WTC11 (cell line): ENCODE measurements at regions not wholly inside any gene's neighbourhood (a gene's known extent, or its start where the extent isn't known, plus 50 kb on each side); places are given as distances from the start of the nearest gene placed in this dataset.

Source experiments
- ATAC-seq: fragments of 200-7000 bp; cut with Tn5 transposase; 2 replicates; pipeline ENCODE4 v1.10.0; 2021; ENCODE audit warnings: mild to moderate bottlenecking, moderate library complexity
- CTCF ChIA-PET: fragments of 300-600 bp; sonication (Branson Sonifier 250); formaldehyde crosslinking; loops from one replicate; lab custom pipeline; 2021; ENCODE audit warnings: antibody characterized with exemption; lab: Charles Lee
- POLR2A ChIA-PET: fragments of 350-600 bp; sonication (Branson Sonifier 250); formaldehyde crosslinking; loops from one replicate; lab custom pipeline; 2021; ENCODE audit warnings: antibody characterized with exemption; lab: Charles Lee
- DNase-seq: peaks from one replicate; pipeline ENCODE4 v3.0.0; 2021; ENCODE audit warnings: low spot score
- H3K27ac Mint-ChIP-seq: 2 replicates; pipeline ENCODE4 v1.8.0; 2021; ENCODE audit warnings: mixed read lengths
- H3K27me3 Mint-ChIP-seq: 2 replicates; pipeline ENCODE4 v1.8.0; 2021; ENCODE audit warnings: low read depth, mild to moderate bottlenecking, moderate library complexity, mixed read lengths
- H3K36me3 Mint-ChIP-seq: 2 replicates; pipeline ENCODE4 v1.8.0; 2021; ENCODE audit warnings: mixed read lengths
- H3K4me1 Mint-ChIP-seq: 2 replicates; pipeline ENCODE4 v1.8.0; 2022; ENCODE audit warnings: mixed read lengths
- H3K4me3 Mint-ChIP-seq: 2 replicates; pipeline ENCODE4 v1.8.0; 2021; ENCODE audit warnings: mild to moderate bottlenecking, moderate library complexity, mixed read lengths
- H3K9me3 Mint-ChIP-seq: 2 replicates; pipeline ENCODE4 v1.8.0; 2021; ENCODE audit warnings: mixed read lengths
- CREB1 ChIP-seq: sonication (generic); formaldehyde crosslinking; IDR thresholded peaks from 2 replicates; pipeline ENCODE4 v1.8.0; 2023; ENCODE audit warnings: mild to moderate bottlenecking, missing genetic modification reagents
- E2F4 ChIP-seq: sonication (generic); formaldehyde crosslinking; IDR thresholded peaks from 2 replicates; pipeline ENCODE4 v1.8.1; 2022; ENCODE audit warnings: low read depth, mild to moderate bottlenecking, moderate library complexity, missing genetic modification reagents, borderline replicate concordance
- MAX ChIP-seq: sonication (generic); formaldehyde crosslinking; IDR thresholded peaks from 2 replicates; pipeline ENCODE4 v1.8.0; 2022; ENCODE audit warnings: mild to moderate bottlenecking, missing genetic modification reagents
- MLX ChIP-seq: sonication (generic); formaldehyde crosslinking; IDR thresholded peaks from 2 replicates; pipeline ENCODE4 v1.8.1; 2023; ENCODE audit warnings: mild to moderate bottlenecking, missing genetic modification reagents, moderate library complexity
- NR2C2 ChIP-seq: sonication (generic); formaldehyde crosslinking; IDR thresholded peaks from 2 replicates; pipeline ENCODE4 v1.8.0; 2022; ENCODE audit warnings: mild to moderate bottlenecking, missing genetic modification reagents
- PRDM15 ChIP-seq: sonication (generic); formaldehyde crosslinking; IDR thresholded peaks from 2 replicates; pipeline ENCODE4 v1.8.0; 2022; ENCODE audit warnings: missing genetic modification reagents
- PREB ChIP-seq: sonication (generic); formaldehyde crosslinking; IDR thresholded peaks from 2 replicates; pipeline ENCODE4 v1.8.1; 2022; ENCODE audit warnings: mild to moderate bottlenecking, missing genetic modification reagents, moderate library complexity, borderline replicate concordance
- RORB ChIP-seq: fragments of 250-450 bp; sonication (Bioruptor Pico); IDR thresholded peaks from 2 replicates; pipeline ENCODE4 v1.9.0; 2021; ENCODE audit warnings: mild to moderate bottlenecking
- STAT6 ChIP-seq: sonication (generic); formaldehyde crosslinking; conservative IDR thresholded peaks from 2 replicates; pipeline ENCODE4 v1.8.1; 2023; ENCODE audit warnings: mild to moderate bottlenecking, low read depth, missing genetic modification reagents, moderate library complexity
- USF2 ChIP-seq: sonication (generic); formaldehyde crosslinking; IDR thresholded peaks from 2 replicates; pipeline ENCODE4 v1.8.1; 2023; ENCODE audit warnings: mild to moderate bottlenecking, missing genetic modification reagents, moderate library complexity
- ZNF425 ChIP-seq: fragments of 250-450 bp; sonication (Bioruptor Pico); conservative IDR thresholded peaks from 2 replicates; pipeline ENCODE4 v1.9.0; 2021; ENCODE audit warnings: mild to moderate bottlenecking
- ZNF512 ChIP-seq: sonication (generic); formaldehyde crosslinking; IDR thresholded peaks from 2 replicates; pipeline ENCODE4 v1.8.1; 2022; ENCODE audit warnings: missing genetic modification reagents, borderline replicate concordance
- ZSCAN18 ChIP-seq: fragments of 250-450 bp; sonication (Bioruptor Pico); IDR thresholded peaks from 2 replicates; pipeline ENCODE4 v2.1.2; 2022; ENCODE audit warnings: mild to moderate bottlenecking, moderate library complexity

GRCh38 chr2:57867730-57868129, 178.9 kb upstream of the VRK2 start (continued):
- no peak for TF ChIP-seq E2F4 (CRISPR knock-in tag)
- no peak for TF ChIP-seq ZNF512
- no peak for TF ChIP-seq ZNF425 (CRISPR knock-in tag)
- no peak for TF ChIP-seq CREB1 (CRISPR knock-in tag)
- no peak for TF ChIP-seq STAT6 (CRISPR knock-in tag)
- no peak for TF ChIP-seq ZSCAN18
- no peak for TF ChIP-seq MLX (CRISPR knock-in tag)
- no peak for TF ChIP-seq RORB (CRISPR knock-in tag)
- no peak for TF ChIP-seq PREB (CRISPR knock-in tag)
- no peak for TF ChIP-seq MAX (CRISPR knock-in tag)

- DNase-seq (no peak), ATAC-seq (no peak)
- ChIA-PET CTCF (no interaction called here), POLR2A (no interaction called here)
- no peak for TF ChIP-seq RORB (CRISPR knock-in tag)
- TF ChIP-seq USF2 (CRISPR knock-in tag), result no peak
- TF ChIP-seq NR2C2 (CRISPR knock-in tag), result no peak
- TF ChIP-seq PRDM15 (CRISPR knock-in tag), result no peak
- Mint-ChIP-seq H3K27me3 (no peaks in the 10 kb centered on the region), H3K36me3 (no peaks in the 10 kb centered on the region), H3K4me3 (no peak overlapping the region), H3K9me3 (no peaks in the 10 kb centered on the region), H3K27ac (no peak overlapping the region), H3K4me1 (no peaks in the 10 kb centered on the region)
Measured at GRCh38 chr2:57868619-57869139, 177.9 kb upstream of the VRK2 start.
